B cell (primary cell): ENCODE measurements at regions not wholly inside any gene's neighbourhood (a gene's known extent, or its start where the extent isn't known, plus 50 kb on each side); places are given as distances from the start of the nearest gene placed in this dataset.
A peak's percentile ranks its signal among the peaks of the same experiment; 100 is the strongest.
"Not testable (repeated sequence)": the region's sequence is repeated elsewhere in the genome, so short reads cannot be mapped to it uniquely, and the experiment has no call there.

Experiments used
- ATAC-seq: fragments of 200-7000 bp; cut with Tn5 transposase; one replicate; pipeline ENCODE4 v1.10.0; 2021; ENCODE audit warnings: low read depth, mild to moderate bottlenecking, moderate number of reproducible peaks, moderate library complexity
- CTCF ChIA-PET: fragments of 350-600 bp; sonication (Branson Sonifier 250); formaldehyde crosslinking; loops from one replicate; lab custom pipeline; 2021; ENCODE audit warnings: antibody characterized with exemption, inconsistent platforms; lab: Charles Lee
- POLR2A ChIA-PET: fragments of 350-600 bp; sonication (Branson Sonifier 250); formaldehyde crosslinking; loops from one replicate; lab custom pipeline; 2021; ENCODE audit warnings: antibody characterized with exemption; lab: Charles Lee
- DNase-seq: peaks from one replicate; pipeline ENCODE4 v3.0.0; 2013
- H2AFZ ChIP-seq: 2 replicates; pipeline ENCODE4 v1.6.1; 2012; ENCODE audit warnings: mild to moderate bottlenecking, low read depth, low read length; ENCODE audit not compliant: insufficient read depth, poor library complexity, severe bottlenecking
- H3K27ac ChIP-seq, 2 donors: 1 replicate in 1 of 2; 2 replicates in 1 of 2; pipeline ENCODE4 v1.5.1; 2012 to 2013; ENCODE audit warnings: low read length in 2 of 2, mild to moderate bottlenecking in 2 of 2, moderate library complexity in 1 of 2
- H3K27me3 ChIP-seq, 4 experiments: fragments of 200-600 bp in 1 of 4; sonication (generic) in 1 of 4; replicated peaks in 1 of 4; 1 replicate in 2 of 4; 2 replicates in 2 of 4; pipeline versions ENCODE4 v1.6.1 to v1.7.0; 2013 to 2016; ENCODE audit warnings: low read length in 3 of 4, mild to moderate bottlenecking in 2 of 4, mixed read lengths in 1 of 4, moderate library complexity in 1 of 4; ENCODE audit not compliant: insufficient read depth in 4 of 4, control insufficient read depth in 3 of 4; ENCODE audit errors: control extremely low read depth in 1 of 4
- H3K36me3 ChIP-seq, 2 experiments: replicated peaks in 1 of 2; 1 replicate in 1 of 2; 2 replicates in 1 of 2; pipeline versions ENCODE4 v1.6.1 to v1.7.1; 2013; ENCODE audit warnings: low read length in 1 of 2; ENCODE audit not compliant: insufficient read depth in 2 of 2, control insufficient read depth in 1 of 2; ENCODE audit errors: control extremely low read depth in 1 of 2, extremely low read depth in 1 of 2
- H3K4me1 ChIP-seq, 2 donors: fragments of 200-600 bp in 1 of 2; sonication (generic) in 1 of 2; 1 replicate in 1 of 2; 2 replicates in 1 of 2; pipeline versions ENCODE4 v1.5.1 to v1.6.1; 2013 to 2017; ENCODE audit warnings: low read length in 2 of 2; ENCODE audit not compliant: control insufficient read depth in 2 of 2, insufficient read depth in 2 of 2
- H3K4me2 ChIP-seq: replicated peaks from 2 replicates; pipeline ENCODE3; 2012; ENCODE audit warnings: mild to moderate bottlenecking, low read depth, low read length; ENCODE audit not compliant: poor library complexity, severe bottlenecking
- H3K4me3 ChIP-seq, 5 experiments: fragments of 200-600 bp in 1 of 5; sonication (generic) in 1 of 5; 1 replicate in 3 of 5; 2 replicates in 2 of 5; pipeline versions ENCODE4 v1.5.1 to v1.7.0; 2011 to 2016; ENCODE audit warnings: low read length in 4 of 5, mild to moderate bottlenecking in 4 of 5, low read depth in 2 of 5, control low read depth in 1 of 5, moderate library complexity in 1 of 5; ENCODE audit not compliant: insufficient read depth in 1 of 5; ENCODE audit errors: control extremely low read depth in 1 of 5, extremely low read depth in 1 of 5
- H3K79me2 ChIP-seq: fragments of 200-600 bp; sonication (generic); one replicate; pipeline ENCODE4 v1.6.0; 2016; ENCODE audit warnings: low read length; ENCODE audit not compliant: control insufficient read depth, insufficient read depth
- H3K9ac ChIP-seq: fragments of 200-600 bp; sonication (generic); 2 replicates; pipeline ENCODE4 v1.6.1; 2017; ENCODE audit warnings: mild to moderate bottlenecking, low read length, moderate library complexity
- H3K9me3 ChIP-seq, 3 donors: one replicate each; pipeline versions ENCODE4 v1.6.1 to v1.7.1; 2013; ENCODE audit warnings: low read length in 2 of 3; ENCODE audit not compliant: control insufficient read depth in 2 of 3, insufficient read depth in 1 of 3; ENCODE audit errors: control extremely low read depth in 1 of 3
- H4K20me1 ChIP-seq: 2 replicates; pipeline ENCODE4 v1.6.0; 2012; ENCODE audit warnings: mild to moderate bottlenecking, low read length; ENCODE audit not compliant: insufficient read depth, control insufficient read depth, poor library complexity, severe bottlenecking
- H3K27ac Mint-ChIP-seq: one replicate; pipeline ENCODE4 v1.8.0; 2021; ENCODE audit warnings: mixed read lengths
- H3K27me3 Mint-ChIP-seq: one replicate; pipeline ENCODE4 v1.8.0; 2021; ENCODE audit warnings: mixed read lengths
- H3K4me1 Mint-ChIP-seq: one replicate; pipeline ENCODE4 v1.8.0; 2021; ENCODE audit warnings: mixed read lengths
- H3K4me3 Mint-ChIP-seq: one replicate; pipeline ENCODE4 v1.8.0; 2021; ENCODE audit warnings: mixed read lengths
- H3K9me3 Mint-ChIP-seq: one replicate; pipeline ENCODE4 v1.8.0; 2022; ENCODE audit warnings: mixed read lengths; ENCODE audit not compliant: insufficient read depth
- CTCF ChIP-seq: fragments of 200-600 bp; IDR thresholded peaks from one replicate; pipeline ENCODE4 v1.8.0; 2022; ENCODE audit warnings: antibody characterized with exemption, mild to moderate bottlenecking
- EZH2 ChIP-seq: IDR thresholded peaks from 2 replicates; pipeline ENCODE4 v1.6.1; 2012; ENCODE audit warnings: borderline replicate concordance, low read depth, mild to moderate bottlenecking, moderate library complexity, low read length; ENCODE audit not compliant: insufficient read depth, poor library complexity, severe bottlenecking
- WGBS: methylation state at CpG from one replicate; pipeline ENCODE4 v1.1.5; 2013; ENCODE audit warnings: missing lambda C conversion rate; ENCODE audit not compliant: insufficient coverage; 5-methylcytosine and 5-hydroxymethylcytosine counted together
- intact Hi-C: fragments of 100-400 bp; cut with micrococcal nuclease; formaldehyde crosslinking; loops from one replicate; pipeline ENCODE4 v1.10.0; 2022

- no peak overlapping the region for H2AFZ ChIP-seq
- H3K27ac Mint-ChIP-seq = peak overlapping the region; percentile 27
- TF ChIP-seq CTCF = no peak
- no peak for TF ChIP-seq EZH2
- H3K27ac ChIP-seq = no peak overlapping the region
- H3K27me3 ChIP-seq = no peaks in the 10 kb centered on the region
- no peak overlapping the region for H3K4me3 Mint-ChIP-seq
- no peak overlapping the region for H3K4me2 ChIP-seq
- H3K4me1 ChIP-seq = no peaks in the 10 kb centered on the region
- H3K4me1 Mint-ChIP-seq = peaks cover 7% of the 10 kb centered on the region
- H3K9me3 ChIP-seq = no peaks in the 10 kb centered on the region
- H3K9me3 Mint-ChIP-seq = no peaks in the 10 kb centered on the region
- H3K9ac ChIP-seq = no peak overlapping the region
- ChIA-PET CTCF (no interaction called here), POLR2A (no interaction called here)
- no peak overlapping the region for H3K4me3 ChIP-seq
- no peaks in the 10 kb centered on the region for H3K36me3 ChIP-seq
- no peaks in the 10 kb centered on the region for H3K79me2 ChIP-seq
- H3K27me3 Mint-ChIP-seq = no peaks in the 10 kb centered on the region
- DNase-seq (no peak), ATAC-seq (no peak)
- WGBS = 72% methylated on average over 4 of the region's 4 CpGs
- intact Hi-C loops = no loop called here
- H4K20me1 ChIP-seq = no peaks in the 10 kb centered on the region
Observed at GRCh38 chr6:134426623-134427022, 108.7 kb upstream of the SGK1 start.

GRCh38 chr6:134425917-134426316, 108.0 kb upstream of the SGK1 start:
- intact Hi-C loops, H3K4me1 ChIP-seq, H3K27ac Mint-ChIP-seq, H3K27me3 ChIP-seq, CTCF ChIA-PET, H3K9ac ChIP-seq, H3K79me2 ChIP-seq, H3K9me3 Mint-ChIP-seq, H3K9me3 ChIP-seq, DNase-seq, H3K4me3 Mint-ChIP-seq, H2AFZ ChIP-seq, H3K4me1 Mint-ChIP-seq, H3K36me3 ChIP-seq, ATAC-seq, POLR2A ChIA-PET, H3K27ac ChIP-seq, H4K20me1 ChIP-seq, H3K4me2 ChIP-seq, H3K27me3 Mint-ChIP-seq, H3K4me3 ChIP-seq: not testable (repeated sequence)
- no CpG with 5 or more reads among the region's 1 CpG for WGBS
